Activated naive CD8-positive, alpha-beta T cell (primary cell): ENCODE measurements at regions not wholly inside any gene's neighbourhood (a gene's known extent, or its start where the extent isn't known, plus 50 kb on each side); places are given as distances from the start of the nearest gene placed in this dataset.

Source experiments
- H3K27ac Mint-ChIP-seq: one replicate; pipeline ENCODE4 v1.8.0; 2021; ENCODE audit warnings: mixed read lengths
- H3K27me3 Mint-ChIP-seq: one replicate; pipeline ENCODE4 v1.8.0; 2021; ENCODE audit warnings: mixed read lengths
- H3K36me3 Mint-ChIP-seq: one replicate; pipeline ENCODE4 v1.8.0; 2021; ENCODE audit warnings: mixed read lengths
- H3K4me1 Mint-ChIP-seq: one replicate; pipeline ENCODE4 v1.8.0; 2021; ENCODE audit warnings: low read depth, mixed read lengths
- H3K4me3 Mint-ChIP-seq: one replicate; pipeline ENCODE4 v1.8.0; 2021; ENCODE audit warnings: mild to moderate bottlenecking, mixed read lengths
- H3K9me3 Mint-ChIP-seq: one replicate; pipeline ENCODE4 v1.8.0; 2021; ENCODE audit warnings: low read depth, mixed read lengths

DNA sequence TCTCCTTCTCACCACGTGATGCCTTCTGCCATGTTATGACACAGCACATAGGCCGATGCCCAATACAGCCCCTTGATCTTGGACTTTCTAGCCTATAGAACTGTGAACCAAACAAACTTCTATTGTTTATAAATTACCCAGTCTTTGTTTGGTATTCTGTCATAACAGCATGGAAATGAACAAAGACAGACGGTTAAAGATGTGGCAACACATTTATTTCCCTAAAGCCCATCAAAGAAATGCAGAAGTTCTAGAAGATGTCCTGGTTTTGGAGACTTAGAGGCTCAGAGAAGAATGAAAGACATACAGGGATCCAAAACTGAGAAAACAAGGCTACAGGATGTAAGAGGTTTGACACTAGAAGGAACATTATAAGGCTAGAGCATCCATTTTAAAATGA, 600.8 kb upstream of the DAB2 start:
- H3K4me1 Mint-ChIP-seq: peaks cover 2% of the 10 kb centered on the region
- no peak overlapping the region for H3K4me3 Mint-ChIP-seq
- H3K9me3 Mint-ChIP-seq: no peaks in the 10 kb centered on the region
- H3K27me3 Mint-ChIP-seq: peaks cover 6% of the 10 kb centered on the region
- no peaks in the 10 kb centered on the region for H3K36me3 Mint-ChIP-seq
- no peak overlapping the region for H3K27ac Mint-ChIP-seq

DNA sequence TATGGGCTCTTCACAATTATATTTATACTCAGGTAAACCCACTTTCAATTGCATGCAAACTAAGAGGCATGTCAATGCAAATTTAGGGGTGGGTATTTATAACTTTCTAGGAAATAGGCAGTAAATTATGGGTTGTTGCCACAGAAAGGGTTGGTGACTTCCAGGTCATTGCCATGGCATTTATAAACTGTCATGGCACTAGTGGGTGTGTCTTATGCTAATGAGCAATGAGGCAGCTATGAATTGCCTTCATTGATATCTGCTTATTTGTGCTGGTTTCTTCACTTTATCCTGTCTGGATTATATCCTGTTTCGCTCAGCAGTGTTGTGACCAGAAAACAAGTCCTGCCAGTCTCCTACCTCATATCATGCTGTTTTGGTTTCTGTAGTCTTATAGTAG, 597.3 kb upstream of the DAB2 start:
- Mint-ChIP-seq H3K9me3 (no peaks in the 10 kb centered on the region), H3K36me3 (no peaks in the 10 kb centered on the region), H3K27ac (no peak overlapping the region), H3K4me3 (no peak overlapping the region), H3K4me1 (no peaks in the 10 kb centered on the region), H3K27me3 (peaks cover 6% of the 10 kb centered on the region)

DNA sequence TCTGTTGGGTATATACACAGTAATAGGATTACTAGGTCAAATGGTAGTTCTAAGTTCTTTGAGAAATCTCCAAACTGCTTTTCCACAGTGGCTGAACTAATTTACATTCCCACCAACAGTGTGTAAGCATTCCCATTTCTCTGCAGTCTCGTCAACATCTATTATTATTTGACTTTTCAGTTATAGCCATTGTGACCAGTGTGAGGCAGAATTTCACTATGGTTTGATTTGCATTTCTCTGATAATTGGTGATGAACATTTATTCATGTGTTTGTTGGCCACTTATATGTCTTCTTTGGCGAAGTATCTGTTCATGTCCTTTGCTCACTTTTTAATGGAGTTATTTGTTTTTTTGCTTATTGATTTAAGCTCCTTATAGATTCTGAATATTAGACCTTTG, 596.2 kb upstream of the DAB2 start:
- Mint-ChIP-seq H3K27ac (no peak overlapping the region), H3K9me3 (no peaks in the 10 kb centered on the region), H3K4me1 (no peaks in the 10 kb centered on the region), H3K36me3 (no peaks in the 10 kb centered on the region), H3K27me3 (peaks cover 6% of the 10 kb centered on the region), H3K4me3 (no peak overlapping the region)

DNA sequence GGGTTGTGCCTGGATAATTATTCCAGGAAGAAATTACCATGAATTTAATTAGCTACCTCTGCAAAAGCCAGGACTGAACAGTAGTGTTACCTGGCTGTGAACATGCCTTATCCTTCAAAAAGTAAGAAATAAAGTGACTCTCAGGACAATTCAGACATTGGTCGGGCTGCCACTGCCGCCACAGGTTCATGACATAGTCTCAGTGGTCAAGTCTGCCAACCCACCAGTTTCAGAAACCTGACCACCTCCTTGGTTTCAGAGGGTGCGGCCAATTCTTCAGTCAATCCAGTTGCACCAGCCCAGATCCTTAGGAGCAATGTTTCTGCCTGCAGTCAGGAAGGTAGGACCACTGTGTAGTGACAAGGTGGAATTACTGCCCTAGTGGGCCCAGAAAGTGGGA, 593.1 kb upstream of the DAB2 start:
- H3K9me3 Mint-ChIP-seq: no peaks in the 10 kb centered on the region
- peaks cover 7% of the 10 kb centered on the region for H3K27me3 Mint-ChIP-seq
- no peaks in the 10 kb centered on the region for H3K36me3 Mint-ChIP-seq
- H3K4me3 Mint-ChIP-seq: no peak overlapping the region
- no peaks in the 10 kb centered on the region for H3K4me1 Mint-ChIP-seq
- H3K27ac Mint-ChIP-seq: no peak overlapping the region

DNA sequence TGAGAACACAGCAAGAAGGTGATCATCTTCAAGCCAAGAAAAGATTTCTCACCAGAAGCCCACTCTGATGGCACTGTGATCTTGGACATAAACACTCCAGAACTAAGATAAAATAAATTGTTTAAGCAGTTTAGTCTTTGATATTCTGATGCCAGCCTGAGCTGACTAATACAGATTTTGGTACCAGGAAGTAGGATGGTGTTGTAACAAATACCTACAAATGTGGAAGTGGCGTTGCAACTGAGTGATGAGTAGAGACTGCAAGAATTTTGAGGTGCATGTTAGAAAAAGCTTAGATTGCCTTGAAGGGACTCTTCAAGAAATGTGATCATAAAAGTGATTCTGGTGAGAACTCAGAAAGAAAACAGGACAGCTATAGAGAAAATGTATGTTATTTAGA, 592.4 kb upstream of the DAB2 start:
- Mint-ChIP-seq H3K9me3 (no peaks in the 10 kb centered on the region), H3K4me3 (no peak overlapping the region), H3K27ac (no peak overlapping the region), H3K36me3 (no peaks in the 10 kb centered on the region), H3K27me3 (peaks cover 7% of the 10 kb centered on the region), H3K4me1 (no peaks in the 10 kb centered on the region)

DNA sequence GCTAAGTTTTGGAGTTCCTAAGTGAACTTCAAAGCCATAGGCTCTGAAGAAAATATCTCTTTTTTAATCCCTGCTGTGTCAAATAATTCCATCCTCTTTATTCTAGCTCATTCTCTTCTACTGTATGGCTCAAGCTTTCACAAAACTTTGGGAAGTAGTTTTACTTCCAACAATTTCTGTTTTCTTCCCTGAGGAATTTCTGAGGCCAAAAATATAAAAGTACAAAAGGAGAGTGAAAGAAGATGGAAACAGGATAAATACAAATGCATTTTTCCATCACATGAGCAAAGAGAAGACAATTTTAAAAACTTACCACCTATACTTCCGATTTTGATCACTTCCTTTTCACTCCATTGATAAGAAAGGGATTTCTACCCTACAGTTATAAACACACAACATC, 585.7 kb upstream of the DAB2 start:
- Mint-ChIP-seq H3K4me1 (no peaks in the 10 kb centered on the region), H3K9me3 (peaks cover 16% of the 10 kb centered on the region), H3K27ac (no peak overlapping the region), H3K27me3 (peaks cover 14% of the 10 kb centered on the region), H3K36me3 (peaks cover 10% of the 10 kb centered on the region), H3K4me3 (no peak overlapping the region)

DNA sequence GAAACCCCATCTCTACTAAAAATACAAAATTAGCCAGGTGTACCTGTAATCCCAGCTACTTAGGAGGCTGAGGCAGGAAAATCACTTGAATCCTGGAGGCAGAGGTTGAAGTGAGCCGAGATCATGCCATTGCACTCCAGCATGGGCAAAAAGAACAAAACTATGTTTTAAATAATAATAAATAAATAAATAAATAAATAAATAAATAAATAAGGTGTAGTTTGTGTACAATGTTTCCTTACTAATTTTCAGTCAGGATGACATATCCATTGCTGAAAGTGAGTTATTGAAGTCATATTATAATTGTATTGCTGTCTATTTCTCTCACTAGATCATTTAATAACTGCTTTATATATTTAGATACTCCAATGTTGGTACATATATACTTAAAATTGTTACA, 581.5 kb upstream of the DAB2 start:
- H3K4me3 Mint-ChIP-seq: no peak overlapping the region

DNA sequence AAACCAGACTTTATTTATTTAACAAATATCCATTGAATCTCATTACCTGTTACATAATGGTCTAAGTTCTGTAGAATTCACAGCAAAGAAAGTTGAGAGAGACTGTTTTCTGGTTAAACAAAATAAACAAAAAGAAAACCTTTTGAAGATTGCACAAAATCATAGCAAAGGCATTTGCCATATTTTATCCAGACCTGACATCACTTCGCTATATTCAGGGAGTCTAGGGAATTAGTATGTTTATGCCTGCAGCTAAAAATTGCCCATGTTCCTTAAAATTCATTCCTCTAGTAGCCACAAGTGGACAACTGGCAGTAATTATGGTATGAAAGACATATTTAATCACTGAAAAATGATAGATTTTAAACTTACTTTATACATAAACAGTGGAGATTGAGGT, 577.0 kb upstream of the DAB2 start:
- Mint-ChIP-seq H3K36me3 (no peaks in the 10 kb centered on the region), H3K4me1 (no peaks in the 10 kb centered on the region), H3K27me3 (peaks cover 3% of the 10 kb centered on the region), H3K4me3 (no peak overlapping the region), H3K27ac (no peak overlapping the region), H3K9me3 (no peaks in the 10 kb centered on the region)

More for the DNA sequence above, 581.5 kb upstream of the DAB2 start:
- H3K36me3 Mint-ChIP-seq: peaks cover 10% of the 10 kb centered on the region
- no peaks in the 10 kb centered on the region for H3K4me1 Mint-ChIP-seq
- H3K9me3 Mint-ChIP-seq: peaks cover 16% of the 10 kb centered on the region
- no peak overlapping the region for H3K27ac Mint-ChIP-seq
- peaks cover 11% of the 10 kb centered on the region for H3K27me3 Mint-ChIP-seq

DNA sequence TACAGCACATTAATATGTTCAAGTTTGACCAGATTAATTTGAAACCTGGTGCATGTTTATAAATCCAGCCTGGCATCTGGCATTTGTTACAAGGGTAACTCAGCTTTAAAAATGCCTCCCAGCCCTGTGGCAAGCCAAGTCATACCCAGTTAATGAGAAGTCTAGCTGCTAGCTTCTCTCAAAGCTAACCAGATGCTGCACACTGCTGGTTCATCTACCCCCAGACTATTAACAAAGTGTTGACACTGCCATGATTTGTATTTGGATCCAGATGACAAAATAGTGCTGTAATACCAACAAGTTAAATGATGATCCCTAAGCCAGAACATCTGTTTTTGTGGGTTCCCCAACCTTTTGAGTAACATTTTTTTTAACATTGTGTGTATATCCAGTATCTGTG, 573.7 kb upstream of the DAB2 start:
- no peaks in the 10 kb centered on the region for H3K27me3 Mint-ChIP-seq
- no peak overlapping the region for H3K4me3 Mint-ChIP-seq
- H3K27ac Mint-ChIP-seq: no peak overlapping the region
- H3K4me1 Mint-ChIP-seq: no peaks in the 10 kb centered on the region
- no peaks in the 10 kb centered on the region for H3K36me3 Mint-ChIP-seq
- no peaks in the 10 kb centered on the region for H3K9me3 Mint-ChIP-seq

DNA sequence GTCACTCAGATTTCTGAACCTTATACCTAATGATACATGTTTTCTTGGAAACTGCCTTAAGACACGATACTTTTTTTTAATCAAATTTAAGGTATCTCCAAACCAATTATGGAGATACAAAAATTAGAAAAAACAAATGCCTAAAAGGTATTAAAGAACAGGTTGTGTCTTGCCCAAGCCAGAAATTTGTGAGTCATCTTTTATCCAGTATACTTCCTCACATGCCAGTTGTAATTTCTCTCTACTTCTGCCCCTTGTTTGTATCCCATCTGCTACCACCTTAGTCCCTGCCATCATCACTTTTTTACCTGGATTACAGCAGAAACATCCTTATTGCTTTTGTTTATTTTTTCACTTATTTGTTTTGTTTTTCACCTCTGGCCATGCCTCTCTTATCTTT, 571.2 kb upstream of the DAB2 start:
- Mint-ChIP-seq H3K9me3 (no peaks in the 10 kb centered on the region), H3K4me1 (no peaks in the 10 kb centered on the region), H3K27ac (no peak overlapping the region), H3K4me3 (no peak overlapping the region), H3K27me3 (peaks cover 8% of the 10 kb centered on the region), H3K36me3 (no peaks in the 10 kb centered on the region)

DNA sequence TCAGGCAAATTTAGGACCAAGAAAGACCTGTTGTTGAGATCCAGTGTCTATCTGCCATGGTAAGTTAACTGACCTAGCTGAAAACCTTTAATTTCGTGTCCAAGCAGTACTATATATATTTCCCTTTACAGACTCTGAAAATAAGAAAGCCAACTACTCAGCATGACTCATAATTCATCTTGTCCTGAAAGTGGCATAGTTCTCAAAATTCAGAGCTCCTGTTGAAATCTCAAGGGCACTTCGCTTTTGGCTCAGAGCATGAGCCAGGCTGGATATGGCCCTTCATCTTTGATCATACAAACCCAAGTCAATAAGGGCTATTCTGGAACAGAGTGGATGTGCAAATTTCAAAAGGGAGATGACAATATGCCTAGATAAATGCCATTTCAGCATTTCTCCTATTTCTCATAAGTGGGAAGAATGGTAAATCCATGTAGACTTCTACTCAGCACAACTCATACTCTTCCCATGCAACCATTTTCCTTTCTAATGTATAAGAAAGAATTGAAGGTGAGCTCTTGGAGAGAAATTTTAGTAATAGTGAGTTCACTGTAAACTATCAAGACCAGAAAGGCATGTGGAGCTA, 567.9 kb upstream of the DAB2 start:
- no peak overlapping the region for H3K4me3 Mint-ChIP-seq
- no peaks in the 10 kb centered on the region for H3K36me3 Mint-ChIP-seq
- H3K27ac Mint-ChIP-seq: no peak overlapping the region
- no peaks in the 10 kb centered on the region for H3K9me3 Mint-ChIP-seq
- peaks cover 9% of the 10 kb centered on the region for H3K27me3 Mint-ChIP-seq
- no peaks in the 10 kb centered on the region for H3K4me1 Mint-ChIP-seq

DNA sequence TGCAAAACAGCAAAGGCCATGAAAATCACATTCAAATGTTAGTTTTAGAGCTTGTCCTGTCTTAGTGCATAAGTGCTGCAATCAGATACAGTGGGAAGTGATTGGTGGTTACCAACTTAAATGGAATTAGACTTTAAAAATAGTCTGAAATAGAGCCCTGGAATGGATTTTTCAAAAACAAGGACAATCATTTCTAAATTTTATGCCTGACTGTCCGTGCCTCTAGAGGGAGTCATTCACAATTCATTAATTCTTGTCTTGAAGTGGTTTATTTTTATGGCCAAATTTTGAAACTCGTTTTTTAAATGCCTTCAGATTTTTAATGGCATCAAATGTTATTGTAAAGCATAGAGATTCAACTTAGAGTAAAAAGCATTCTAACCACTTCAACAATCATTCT, 561.8 kb upstream of the DAB2 start:
- Mint-ChIP-seq H3K27me3 (peaks cover 5% of the 10 kb centered on the region), H3K27ac (no peak overlapping the region)

DNA sequence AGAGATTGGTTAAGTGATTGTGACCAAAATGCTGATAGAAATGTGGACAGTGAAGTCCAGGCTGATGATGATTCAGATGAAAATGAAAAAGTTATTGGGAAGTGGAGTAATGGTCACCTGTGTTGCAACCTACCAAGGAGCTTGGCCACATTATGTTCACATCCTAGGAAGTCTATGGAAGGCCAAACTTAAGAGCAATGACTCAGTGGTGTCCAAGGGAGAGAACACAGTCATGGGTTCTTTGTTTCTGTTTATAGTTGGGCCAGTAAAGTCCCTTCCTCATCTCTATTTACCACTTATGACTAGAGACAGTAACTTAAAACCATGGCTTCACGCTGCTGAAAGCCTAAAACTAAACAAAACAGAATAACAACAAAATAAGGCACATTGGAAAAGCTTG, 555.3 kb upstream of the DAB2 start:
- no peak overlapping the region for H3K4me3 Mint-ChIP-seq
- no peaks in the 10 kb centered on the region for H3K9me3 Mint-ChIP-seq
- no peaks in the 10 kb centered on the region for H3K27me3 Mint-ChIP-seq
- H3K27ac Mint-ChIP-seq: no peak overlapping the region
- H3K4me1 Mint-ChIP-seq: no peaks in the 10 kb centered on the region
- no peaks in the 10 kb centered on the region for H3K36me3 Mint-ChIP-seq

More for the DNA sequence above, 561.8 kb upstream of the DAB2 start:
- Mint-ChIP-seq H3K9me3 (no peaks in the 10 kb centered on the region), H3K36me3 (no peaks in the 10 kb centered on the region), H3K4me3 (no peak overlapping the region), H3K4me1 (no peaks in the 10 kb centered on the region)

DNA sequence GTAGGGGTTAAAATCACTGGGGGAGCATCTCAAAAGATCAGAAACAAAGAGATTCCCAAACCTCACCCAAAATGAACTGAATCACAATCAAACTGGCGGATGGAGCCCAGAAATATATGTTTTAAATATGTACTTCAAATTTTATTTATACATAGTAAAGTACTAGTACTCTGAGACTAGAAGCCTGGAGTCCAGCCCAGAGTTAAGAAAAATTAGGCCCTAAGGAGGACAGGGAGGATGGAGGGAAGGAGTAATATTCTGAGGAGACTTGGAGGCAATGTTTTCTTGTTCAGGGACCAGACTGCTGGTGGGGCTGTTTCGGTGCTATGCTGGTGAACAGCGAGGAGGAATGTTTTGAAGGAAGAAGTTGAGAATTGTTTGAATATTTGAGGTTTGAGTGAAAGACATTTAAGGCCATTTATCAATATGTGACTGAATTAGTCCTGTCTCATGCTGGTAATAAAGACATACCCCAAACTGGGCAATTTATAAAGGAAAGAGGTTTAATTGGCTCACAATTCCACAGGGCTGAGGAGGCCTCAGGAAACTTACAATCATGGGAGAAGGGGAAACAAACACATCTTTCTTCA, 552.4 kb upstream of the DAB2 start:
- Mint-ChIP-seq H3K27me3 (no peaks in the 10 kb centered on the region), H3K9me3 (no peaks in the 10 kb centered on the region), H3K36me3 (no peaks in the 10 kb centered on the region), H3K4me1 (no peaks in the 10 kb centered on the region), H3K27ac (no peak overlapping the region), H3K4me3 (no peak overlapping the region)

DNA sequence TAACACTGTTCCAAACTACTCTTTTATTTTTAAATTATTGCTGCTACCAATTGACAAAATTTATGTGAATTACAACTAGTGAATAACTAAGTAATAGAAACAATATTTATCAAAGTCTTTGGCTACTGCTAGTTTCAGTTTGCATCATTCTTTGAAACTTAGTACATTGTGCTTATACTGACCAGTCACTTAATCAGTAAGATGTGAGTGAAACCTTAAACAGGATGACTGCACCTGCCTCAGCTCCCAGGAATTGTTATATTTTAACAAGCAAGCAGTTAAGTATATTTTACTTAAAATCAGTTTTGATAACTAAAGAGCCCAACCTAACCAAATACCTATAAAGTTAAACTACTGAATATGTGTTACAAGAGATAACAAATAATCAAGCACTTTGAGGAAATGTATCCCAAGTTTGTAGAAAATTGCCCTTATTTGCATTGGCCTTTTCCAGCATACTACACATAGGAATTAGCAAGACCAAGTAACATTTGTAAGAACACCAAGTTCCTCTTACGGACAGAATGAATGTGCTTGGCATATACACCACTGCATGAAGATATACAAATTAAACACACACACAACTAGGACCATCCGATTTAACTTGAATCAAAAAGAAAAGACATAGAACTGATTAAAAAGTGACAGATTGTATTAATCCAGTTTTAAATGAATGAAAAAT, 545.5 kb upstream of the DAB2 start:
- no peaks in the 10 kb centered on the region for H3K36me3 Mint-ChIP-seq
- peaks cover 4% of the 10 kb centered on the region for H3K27me3 Mint-ChIP-seq
- H3K4me3 Mint-ChIP-seq: no peak overlapping the region
- no peak overlapping the region for H3K27ac Mint-ChIP-seq
- no peaks in the 10 kb centered on the region for H3K9me3 Mint-ChIP-seq
- H3K4me1 Mint-ChIP-seq: no peaks in the 10 kb centered on the region

DNA sequence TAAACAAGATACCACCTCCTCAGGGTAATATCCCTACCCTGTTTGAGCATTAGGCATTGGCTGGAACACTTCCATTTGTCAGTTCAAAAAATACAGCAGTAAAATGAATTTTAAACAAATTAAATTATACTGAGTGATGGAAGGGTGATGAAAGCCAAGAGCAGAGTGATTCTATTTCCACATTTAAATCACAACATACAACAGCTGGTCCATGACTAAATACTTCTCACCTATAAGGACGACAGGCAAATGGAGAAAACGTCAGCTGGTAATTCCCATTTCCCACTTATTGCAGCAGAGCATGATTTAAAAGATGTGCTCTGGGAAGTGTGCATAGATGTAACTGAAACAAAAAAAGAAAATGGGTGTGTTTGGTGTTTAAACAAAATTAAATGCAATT, 543.6 kb upstream of the DAB2 start:
- Mint-ChIP-seq H3K4me1 (no peaks in the 10 kb centered on the region), H3K27ac (no peak overlapping the region), H3K9me3 (no peaks in the 10 kb centered on the region), H3K4me3 (no peak overlapping the region), H3K27me3 (peaks cover 4% of the 10 kb centered on the region), H3K36me3 (no peaks in the 10 kb centered on the region)
